Spleen (tissue), 7 donors: ENCODE measurements at regions not wholly inside any gene's neighbourhood (a gene's known extent, or its start where the extent isn't known, plus 50 kb on each side); places are given as distances from the start of the nearest gene placed in this dataset.

Source experiments
- POLR2A ChIP-seq, 3 donors: fragments of 450-650 bp; IDR thresholded peaks; one replicate each; pipeline ENCODE4 v1.5.1; 2017; ENCODE audit warnings: antibody characterized with exemption in 3 of 3, mild to moderate bottlenecking in 1 of 3
- TF ChIP-seq, protein P1 (sequence below), 11 experiments: fragments of 200-600 bp in 7 of 11; fragments of 450-650 bp in 4 of 11; sonication (generic) in 4 of 11; IDR thresholded peaks in 8 of 11; conservative IDR thresholded peaks in 3 of 11; 1 replicate in 7 of 11; 2 replicates in 4 of 11; pipeline versions ENCODE4 v1.4.0 to v1.8.0; 2016 to 2021; ENCODE audit warnings: antibody characterized with exemption in 11 of 11, inconsistent platforms in 4 of 11, mild to moderate bottlenecking in 1 of 11
- donor health status: DM: no; HTN: no; CAD: no; lungs with moderate emphysema.
- donor health status: DM: no; HTN: no; CAD: no.
- donor health status: DM: no; HTN: no; CAD: no.

DNA sequence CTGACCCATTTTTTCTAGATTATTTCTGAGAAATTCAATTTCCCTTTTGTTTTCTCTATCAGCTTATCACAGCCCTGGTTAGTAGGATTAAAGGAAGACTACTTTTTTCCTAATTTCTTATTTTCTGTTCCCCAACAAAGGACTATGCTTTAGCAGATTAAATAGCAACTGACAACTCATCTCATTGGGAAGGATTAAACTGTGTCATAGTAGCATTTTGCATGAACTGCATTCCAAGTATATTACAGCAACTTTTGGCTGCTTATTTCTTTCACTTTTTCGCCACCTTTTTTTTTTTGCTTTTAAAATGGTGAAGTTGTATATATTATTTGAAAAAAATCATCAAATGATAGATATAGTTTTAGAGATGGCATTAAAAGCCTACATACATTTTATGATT, 570.3 kb downstream of the FBXO15 start:
- TF ChIP-seq, protein P1, sequence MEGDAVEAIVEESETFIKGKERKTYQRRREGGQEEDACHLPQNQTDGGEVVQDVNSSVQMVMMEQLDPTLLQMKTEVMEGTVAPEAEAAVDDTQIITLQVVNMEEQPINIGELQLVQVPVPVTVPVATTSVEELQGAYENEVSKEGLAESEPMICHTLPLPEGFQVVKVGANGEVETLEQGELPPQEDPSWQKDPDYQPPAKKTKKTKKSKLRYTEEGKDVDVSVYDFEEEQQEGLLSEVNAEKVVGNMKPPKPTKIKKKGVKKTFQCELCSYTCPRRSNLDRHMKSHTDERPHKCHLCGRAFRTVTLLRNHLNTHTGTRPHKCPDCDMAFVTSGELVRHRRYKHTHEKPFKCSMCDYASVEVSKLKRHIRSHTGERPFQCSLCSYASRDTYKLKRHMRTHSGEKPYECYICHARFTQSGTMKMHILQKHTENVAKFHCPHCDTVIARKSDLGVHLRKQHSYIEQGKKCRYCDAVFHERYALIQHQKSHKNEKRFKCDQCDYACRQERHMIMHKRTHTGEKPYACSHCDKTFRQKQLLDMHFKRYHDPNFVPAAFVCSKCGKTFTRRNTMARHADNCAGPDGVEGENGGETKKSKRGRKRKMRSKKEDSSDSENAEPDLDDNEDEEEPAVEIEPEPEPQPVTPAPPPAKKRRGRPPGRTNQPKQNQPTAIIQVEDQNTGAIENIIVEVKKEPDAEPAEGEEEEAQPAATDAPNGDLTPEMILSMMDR (IDR thresholded peaks at IDR 0.05 in 8 of 11, conservative IDR thresholded peaks at IDR 0.05 in 3 of 11), result no peak
- no peak for TF ChIP-seq POLR2A (IDR thresholded peaks at IDR 0.05)
